GM10847 (cell line): ENCODE measurements at regions not wholly inside any gene's neighbourhood (a gene's known extent, or its start where the extent isn't known, plus 50 kb on each side); places are given as distances from the start of the nearest gene placed in this dataset.

Experiments used
- POLR2A ChIP-seq: IDR thresholded peaks from 2 replicates; pipeline ENCODE4 v1.6.1; 2011; ENCODE audit not compliant: insufficient read length; ENCODE audit errors: extremely low read depth

DNA sequence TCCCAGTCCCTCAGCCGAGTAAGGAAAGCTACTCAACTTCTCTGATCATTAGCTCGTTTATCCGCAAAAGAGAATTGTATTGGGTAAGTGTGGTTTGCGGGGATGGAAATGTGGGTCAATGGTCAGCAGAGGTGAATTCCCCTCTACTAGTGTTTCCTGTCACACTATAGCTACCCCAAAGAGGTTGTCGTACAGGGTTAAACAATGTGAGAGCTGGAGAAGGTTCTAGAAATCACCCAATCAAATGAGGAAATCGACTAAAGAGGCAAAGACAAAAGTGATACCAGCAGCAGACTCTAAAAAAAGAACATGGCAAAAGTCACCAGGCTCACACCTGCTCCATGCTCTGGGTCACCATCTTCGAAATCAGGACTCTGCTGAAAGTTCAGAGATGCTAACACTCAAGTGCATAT, 144.7 kb upstream of the ITGA4 start:
- no peak for TF ChIP-seq POLR2A

DNA sequence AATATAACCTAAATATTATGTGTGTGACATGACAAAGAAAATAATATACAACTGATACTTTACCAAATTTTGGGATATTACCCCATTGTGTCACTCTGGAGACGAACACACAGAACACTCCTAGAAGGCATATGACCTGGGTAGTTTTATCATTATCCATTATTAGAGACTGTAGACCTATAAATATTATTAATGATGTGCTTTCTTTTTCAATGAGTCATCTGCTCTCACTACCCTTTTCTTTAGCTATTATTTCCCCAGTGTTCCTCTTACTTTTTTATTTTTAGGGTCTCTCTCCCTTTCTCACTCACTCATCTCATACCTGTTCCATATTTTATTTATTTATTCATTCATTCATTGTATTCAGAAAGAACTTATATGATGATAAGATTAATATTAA, 143.3 kb upstream of the ITGA4 start:
- no peak for TF ChIP-seq POLR2A

DNA sequence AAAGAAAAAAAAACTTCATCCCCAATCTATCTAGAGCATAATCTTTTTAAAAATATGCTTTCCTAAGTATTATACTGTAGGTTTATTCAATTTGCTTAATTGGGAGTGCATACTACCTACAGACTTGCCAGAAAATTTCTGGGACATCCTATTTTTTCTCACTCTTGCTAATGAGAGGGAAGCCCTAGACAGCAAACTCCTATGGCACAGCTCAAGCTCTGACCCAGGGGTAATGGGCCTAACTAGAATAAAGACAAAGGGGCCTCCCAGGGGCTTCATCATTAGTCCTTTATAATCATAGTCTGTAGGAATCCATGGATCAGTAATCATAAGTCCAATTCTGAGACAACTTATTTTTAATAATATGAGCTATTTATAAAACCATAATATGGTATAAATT, 142.6 kb upstream of the ITGA4 start:
- no peak for TF ChIP-seq POLR2A

DNA sequence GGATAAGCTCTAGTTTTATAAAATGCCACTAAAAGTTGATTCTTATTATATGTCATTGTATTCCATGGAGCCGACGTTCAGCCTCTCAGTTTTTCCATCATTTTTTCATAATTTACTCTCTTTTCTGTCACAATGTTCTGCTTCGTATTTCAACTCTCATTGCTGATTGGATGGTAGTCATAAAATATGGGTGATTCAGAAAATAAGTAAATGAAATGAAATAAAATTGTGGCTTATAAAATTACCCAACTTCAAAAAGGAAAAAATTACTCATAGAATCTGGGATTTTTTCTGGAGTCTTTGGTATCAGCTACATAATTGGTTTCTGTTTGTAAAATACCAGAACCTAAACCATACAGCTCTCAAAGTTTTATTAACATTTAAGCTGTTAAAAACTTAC, 139.7 kb upstream of the ITGA4 start:
- no peak for TF ChIP-seq POLR2A

DNA sequence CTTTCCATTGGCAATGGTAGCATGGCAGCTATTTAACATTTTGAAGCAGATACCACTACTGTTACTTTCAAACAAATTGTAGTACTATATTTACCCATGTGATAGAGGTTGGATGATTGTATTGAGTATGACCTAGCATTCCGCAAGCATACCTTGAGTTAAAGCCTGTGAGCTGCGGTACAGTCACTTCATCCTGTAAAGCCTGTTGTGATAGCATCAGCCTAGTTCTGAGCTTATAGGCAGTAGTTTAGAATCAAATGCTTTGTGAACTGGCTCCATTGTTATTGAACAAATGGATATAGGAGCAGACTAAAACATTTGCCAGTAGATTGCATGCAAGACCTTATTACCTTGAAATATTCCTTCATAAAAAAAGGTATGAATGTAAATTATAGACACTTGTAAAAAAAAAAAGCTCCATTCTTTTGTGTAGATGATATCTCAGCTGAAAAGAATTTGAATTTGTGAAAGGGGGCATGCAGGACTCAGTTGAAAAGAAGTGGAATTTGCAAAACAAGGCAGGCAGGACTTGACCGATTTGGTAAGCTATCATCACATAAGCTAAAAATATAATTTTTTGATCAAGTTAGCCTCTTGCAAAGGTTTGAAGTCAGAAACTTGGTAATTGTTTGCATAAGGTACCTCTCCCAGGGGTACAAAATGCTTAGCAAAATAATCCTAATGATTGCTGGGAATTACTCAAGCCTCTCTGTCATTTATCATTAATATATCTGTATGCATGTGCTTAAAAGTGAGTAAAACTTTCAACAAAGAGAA, 138.5 kb upstream of the ITGA4 start:
- no peak for TF ChIP-seq POLR2A

DNA sequence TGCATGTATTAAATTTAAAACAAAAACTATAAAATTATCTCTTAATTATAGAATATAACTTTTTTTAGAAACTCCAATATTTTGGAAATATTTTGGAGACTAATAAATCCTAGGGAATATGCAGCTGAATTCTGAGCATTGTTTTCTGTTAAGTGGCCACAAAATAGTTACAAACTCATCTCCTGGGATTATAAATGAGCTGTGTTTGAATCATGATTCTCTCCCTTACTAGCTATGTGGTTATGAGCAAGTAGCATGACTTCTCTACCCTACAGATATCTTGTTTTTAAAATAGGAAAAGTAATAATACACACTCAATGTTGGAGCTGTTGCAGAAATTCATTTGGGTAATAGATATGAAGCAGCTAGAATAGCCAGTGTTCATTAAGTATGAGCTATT, 137.9 kb upstream of the ITGA4 start:
- TF ChIP-seq POLR2A = no peak

DNA sequence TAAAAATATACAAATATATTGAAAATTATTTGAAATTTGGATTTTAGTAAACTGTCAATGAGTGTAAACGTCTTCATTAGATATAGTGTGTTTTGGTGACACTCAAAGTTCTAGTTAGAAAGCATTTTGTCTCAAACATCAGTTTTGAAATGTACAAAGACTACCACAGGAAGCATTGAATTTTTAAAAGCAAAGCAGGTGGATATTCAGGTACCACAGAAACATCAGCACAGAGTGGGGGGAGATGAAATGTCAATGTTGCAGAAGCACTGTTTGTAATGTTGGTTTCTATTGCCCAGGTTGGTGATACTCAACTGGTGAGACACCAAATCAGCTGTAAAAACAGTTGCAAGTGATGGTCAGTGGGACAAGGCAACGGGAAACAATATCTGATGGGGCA, 136.5 kb upstream of the ITGA4 start:
- TF ChIP-seq POLR2A = no peak

DNA sequence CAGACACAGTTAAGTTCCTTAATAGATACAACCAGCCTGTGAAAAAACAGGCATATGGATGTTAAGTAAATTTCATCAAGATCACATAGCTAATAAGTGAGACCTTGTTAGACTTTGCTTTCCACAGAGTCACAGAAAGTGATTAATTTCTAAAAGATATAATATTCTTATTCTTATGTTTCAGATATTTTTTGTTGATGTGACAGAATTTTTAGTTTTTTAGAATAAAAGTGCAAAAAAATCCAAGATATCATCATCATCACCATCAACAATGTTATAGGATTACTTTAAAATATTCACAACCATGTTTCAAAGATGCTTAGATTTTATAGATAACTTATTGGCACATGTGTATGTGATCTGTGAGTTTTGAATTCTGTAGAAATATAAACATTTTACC, 132.3 kb upstream of the ITGA4 start:
- TF ChIP-seq POLR2A = no peak

DNA sequence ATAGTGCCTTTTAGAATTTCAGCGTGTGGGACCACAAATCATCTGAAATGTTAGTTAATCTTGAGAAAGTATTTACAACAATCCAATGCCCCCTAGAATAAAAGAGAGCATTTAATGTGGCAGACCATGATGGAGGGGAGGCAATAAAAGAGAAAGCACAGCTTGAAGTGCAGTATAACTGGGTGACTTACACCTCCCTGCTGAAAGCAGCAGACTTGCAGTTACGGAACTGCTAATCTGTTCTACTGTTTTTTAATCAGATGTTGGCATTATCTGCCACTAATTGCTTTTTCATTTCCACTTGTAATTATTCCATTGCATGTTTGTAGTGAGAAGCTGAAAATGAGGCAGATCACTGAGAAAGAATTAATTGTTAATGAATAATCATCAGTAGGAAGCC, 130.5 kb upstream of the ITGA4 start:
- no peak for TF ChIP-seq POLR2A

DNA sequence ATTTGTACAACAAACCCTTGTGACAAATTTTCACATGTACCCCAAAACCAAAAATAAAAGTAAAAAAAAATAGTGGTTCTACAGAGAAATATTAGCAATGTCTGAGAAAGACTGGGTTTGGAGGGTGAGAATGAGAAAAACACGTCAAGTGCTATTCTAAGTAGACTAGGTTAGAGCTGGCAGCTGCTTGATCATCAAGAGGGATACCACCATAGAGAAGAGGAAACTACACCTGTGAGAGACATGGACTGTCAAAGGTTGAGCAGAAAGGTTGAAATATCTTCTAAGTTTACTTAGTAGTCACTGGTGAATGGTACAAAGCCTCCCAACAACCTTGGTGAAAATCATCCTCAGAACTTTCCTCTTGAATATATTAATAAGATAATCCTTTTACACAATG, 126.9 kb upstream of the ITGA4 start:
- no peak for TF ChIP-seq POLR2A

DNA sequence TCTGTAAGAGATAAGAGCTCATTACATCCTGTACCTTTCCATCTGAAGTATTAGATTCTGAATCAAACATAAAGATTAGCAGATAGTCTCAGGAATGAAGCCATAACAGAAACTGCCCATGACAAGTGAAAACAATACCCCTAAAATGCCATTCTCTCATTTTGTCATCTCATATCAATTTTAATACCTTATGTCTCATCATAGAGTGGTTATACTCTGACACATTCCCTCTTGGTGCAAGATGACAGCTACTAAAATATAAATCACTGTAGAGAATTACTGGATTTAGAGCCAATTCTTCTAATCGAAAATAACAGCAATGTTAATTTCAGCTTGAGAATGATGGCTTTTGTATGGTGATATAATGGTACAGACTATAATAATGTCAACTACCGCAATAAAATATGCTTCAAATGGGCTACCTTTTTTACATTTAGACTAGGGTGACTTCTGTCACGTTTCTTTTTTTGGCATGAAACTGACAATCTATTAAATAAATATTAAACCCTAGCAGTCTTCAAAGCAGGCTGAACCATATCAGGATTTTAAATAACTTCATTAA, 125.1 kb upstream of the ITGA4 start:
- no peak for TF ChIP-seq POLR2A

DNA sequence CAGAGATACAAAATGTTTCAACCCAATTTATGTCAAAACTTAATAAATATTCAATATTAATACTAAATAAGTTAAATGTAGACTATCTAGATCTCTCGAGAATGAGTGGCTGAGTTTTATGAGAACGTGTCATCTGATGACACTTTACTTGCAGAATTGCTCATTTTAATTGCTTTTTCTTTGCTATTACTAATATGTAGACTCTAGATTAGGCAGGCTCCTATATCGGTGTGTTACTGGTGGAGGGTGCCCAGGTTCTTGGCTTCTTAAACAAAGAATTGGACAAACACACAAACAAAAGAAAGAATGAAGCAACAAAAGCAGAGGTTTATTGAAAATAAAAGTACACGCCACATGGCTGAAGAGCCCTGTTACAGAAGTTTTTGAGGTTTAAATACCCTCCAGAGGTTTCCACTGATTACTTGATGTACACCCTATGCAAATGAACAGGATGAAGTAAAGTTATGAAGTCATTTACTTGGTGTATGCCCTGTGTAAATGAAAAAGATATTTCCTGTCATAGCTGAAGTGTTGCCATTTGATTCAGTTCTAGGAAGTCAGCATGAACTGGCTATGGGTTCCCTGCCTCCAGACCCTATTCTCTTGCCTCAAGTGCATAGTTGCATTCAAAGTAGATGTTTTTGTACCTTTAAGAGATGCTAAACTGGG, 122.9 kb upstream of the ITGA4 start:
- no peak for TF ChIP-seq POLR2A

DNA sequence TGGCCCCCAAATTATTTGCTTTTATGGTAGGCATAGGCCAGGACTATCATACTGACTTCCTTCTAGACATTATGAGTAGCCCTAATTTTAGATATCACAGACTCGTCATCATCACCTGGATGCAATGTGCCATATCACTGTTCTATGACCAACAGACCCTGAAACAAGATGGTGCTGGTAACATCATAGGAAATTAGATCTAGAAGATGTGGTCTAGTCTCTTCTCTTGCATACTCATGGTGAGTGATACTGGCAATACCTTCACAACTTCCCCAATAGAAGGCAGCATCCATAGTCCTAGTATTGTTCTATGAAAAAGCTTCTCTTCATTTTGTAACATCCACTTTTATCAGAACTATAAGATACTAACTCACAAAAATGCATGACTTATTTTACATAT, 116.3 kb upstream of the ITGA4 start:
- no peak for TF ChIP-seq POLR2A

DNA sequence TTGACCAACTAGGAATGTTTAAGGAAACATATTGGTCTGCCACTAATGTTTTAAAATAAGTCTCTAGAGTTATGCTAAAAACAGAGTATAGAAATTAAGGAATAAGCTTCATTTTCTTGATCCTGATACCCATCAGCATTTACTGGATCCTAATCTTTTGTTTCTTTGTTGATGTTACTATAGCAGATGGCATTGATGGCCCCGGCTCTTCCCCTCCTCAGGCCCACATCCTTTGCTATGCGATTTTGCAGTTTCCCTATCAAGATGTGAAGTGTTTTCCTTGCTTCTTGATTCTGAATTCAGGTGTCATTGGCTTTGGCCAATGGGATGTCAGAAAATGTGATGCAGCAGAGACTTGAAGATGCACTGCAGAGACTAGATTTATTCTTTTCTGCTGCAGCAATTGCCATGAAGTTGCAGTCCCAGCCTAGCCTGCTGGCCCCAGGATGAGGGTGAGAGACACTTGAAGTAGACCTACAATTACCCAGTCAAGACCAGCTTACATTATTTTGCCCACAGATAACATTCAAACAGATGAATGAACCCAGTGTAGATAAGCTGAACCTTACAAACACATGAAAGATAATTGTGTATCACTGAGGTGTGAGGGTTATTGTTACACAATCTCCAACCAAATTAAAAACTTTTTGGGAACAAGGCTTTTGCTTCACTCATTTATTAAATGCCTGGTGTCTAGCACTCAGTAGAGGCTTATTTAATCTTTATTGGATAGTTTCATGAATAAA, 115.2 kb upstream of the ITGA4 start:
- no peak for TF ChIP-seq POLR2A

DNA sequence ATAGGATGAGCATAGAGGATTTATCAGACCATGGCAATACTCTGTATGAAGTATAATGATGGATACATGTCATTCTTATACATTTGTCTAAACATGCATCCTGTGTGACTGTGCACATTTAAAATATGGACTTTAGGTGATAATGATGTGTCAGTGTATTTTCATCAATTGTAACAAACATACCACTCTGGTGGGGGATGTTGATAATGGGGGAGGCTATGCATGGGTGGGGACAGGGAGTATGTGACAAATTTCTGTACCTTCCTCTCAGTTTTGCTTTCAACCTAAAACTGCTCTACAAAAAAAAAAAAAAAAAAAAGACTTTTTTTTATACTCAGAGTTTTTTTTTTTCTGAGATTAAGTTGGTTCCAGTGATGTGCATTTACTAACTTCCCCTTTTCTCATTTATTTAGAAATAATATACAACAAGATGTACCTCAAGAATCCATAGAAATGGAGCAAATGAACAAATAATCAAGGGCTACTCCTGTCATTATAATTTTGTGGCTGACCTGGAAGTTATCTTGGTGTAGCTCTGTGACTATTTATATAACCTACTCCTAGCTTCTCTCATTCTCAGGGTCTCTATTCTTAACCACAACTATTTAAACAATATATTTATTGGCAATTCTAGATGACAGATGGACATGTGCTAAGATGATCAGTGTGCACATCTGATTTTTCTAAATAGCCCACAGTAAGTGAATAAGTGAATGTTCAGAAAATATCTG, 108.9 kb upstream of the ITGA4 start:
- no peak for TF ChIP-seq POLR2A
